Naive thymus-derived CD4-positive, alpha-beta T cell (primary cell): ENCODE measurements at regions not wholly inside any gene's neighbourhood (a gene's known extent, or its start where the extent isn't known, plus 50 kb on each side); places are given as distances from the start of the nearest gene placed in this dataset.
"Not testable (repeated sequence)": the region's sequence is repeated elsewhere in the genome, so short reads cannot be mapped to it uniquely, and the experiment has no call there.

Source experiments
- ATAC-seq: fragments of 150-1000 bp; cut with Tn5 transposase; 2 replicates; pipeline ENCODE4 v1.10.0; 2021; ENCODE audit warnings: mild to moderate bottlenecking, moderate library complexity
- CTCF ChIA-PET: fragments of 350-600 bp; sonication (Branson Sonifier 250); formaldehyde crosslinking; loops from one replicate; lab custom pipeline; 2021; ENCODE audit warnings: antibody characterized with exemption; lab: Charles Lee
- POLR2A ChIA-PET: fragments of 350-600 bp; sonication (Branson Sonifier 250); formaldehyde crosslinking; loops from one replicate; lab custom pipeline; 2021; ENCODE audit warnings: antibody characterized with exemption, inconsistent platforms; lab: Charles Lee
- DNase-seq, 9 donors: peaks; one replicate each; pipeline versions ENCODE4 v3.0.0 to v3.0.0-alpha.2; 2020 to 2022; ENCODE audit warnings: mixed read lengths in 1 of 9
- H3K27ac ChIP-seq: one replicate; pipeline ENCODE4 v1.7.0; 2013; ENCODE audit warnings: mild to moderate bottlenecking, low read depth, low read length, moderate library complexity
- H3K27me3 ChIP-seq, 2 donors: one replicate each; pipeline ENCODE4 v1.7.0; 2013; ENCODE audit warnings: low read length in 2 of 2, mild to moderate bottlenecking in 2 of 2, moderate library complexity in 2 of 2; ENCODE audit not compliant: control insufficient read depth in 2 of 2, insufficient read depth in 2 of 2
- H3K36me3 ChIP-seq, 3 experiments: 1 replicate in 2 of 3; 2 replicates in 1 of 3; pipeline ENCODE4 v1.7.0; 2013; ENCODE audit warnings: low read length in 3 of 3, mild to moderate bottlenecking in 3 of 3, moderate library complexity in 1 of 3; ENCODE audit not compliant: insufficient read depth in 3 of 3, control insufficient read depth in 2 of 3
- H3K4me1 ChIP-seq, 2 donors: one replicate each; pipeline ENCODE4 v1.7.0; 2013; ENCODE audit warnings: low read length in 2 of 2, mild to moderate bottlenecking in 2 of 2, moderate library complexity in 1 of 2; ENCODE audit not compliant: control insufficient read depth in 2 of 2, insufficient read depth in 2 of 2
- H3K4me3 ChIP-seq: 2 replicates; pipeline ENCODE4 v1.7.0; 2013; ENCODE audit warnings: mild to moderate bottlenecking, low read length
- H3K9me3 ChIP-seq, 3 experiments: 1 replicate in 2 of 3; 2 replicates in 1 of 3; pipeline ENCODE4 v1.7.0; 2013; ENCODE audit warnings: low read length in 3 of 3; ENCODE audit not compliant: control insufficient read depth in 2 of 3
- H3K27ac Mint-ChIP-seq, 9 donors: one replicate each; pipeline ENCODE4 v1.8.0; 2020 to 2022; ENCODE audit warnings: mixed read lengths in 9 of 9, mild to moderate bottlenecking in 8 of 9, moderate library complexity in 5 of 9, inconsistent platforms in 2 of 9
- H3K27me3 Mint-ChIP-seq, 5 donors: one replicate each; pipeline ENCODE4 v1.8.0; 2021 to 2022; ENCODE audit warnings: mixed read lengths in 5 of 5, mild to moderate bottlenecking in 1 of 5
- H3K36me3 Mint-ChIP-seq, 5 donors: one replicate each; pipeline ENCODE4 v1.8.0; 2020 to 2022; ENCODE audit warnings: mixed read lengths in 5 of 5, mild to moderate bottlenecking in 3 of 5, inconsistent platforms in 1 of 5
- H3K4me1 Mint-ChIP-seq, 7 donors: one replicate each; pipeline ENCODE4 v1.8.0; 2020 to 2022; ENCODE audit warnings: mixed read lengths in 7 of 7, mild to moderate bottlenecking in 3 of 7, inconsistent platforms in 1 of 7
- H3K4me3 Mint-ChIP-seq, 10 donors: one replicate each; pipeline ENCODE4 v1.8.0; 2020 to 2022; ENCODE audit warnings: mild to moderate bottlenecking in 10 of 10, mixed read lengths in 10 of 10, moderate library complexity in 6 of 10, inconsistent platforms in 2 of 10
- H3K9me3 Mint-ChIP-seq, 11 donors: one replicate each; pipeline ENCODE4 v1.8.0; 2020 to 2022; ENCODE audit warnings: mixed read lengths in 11 of 11, mild to moderate bottlenecking in 4 of 11, inconsistent platforms in 1 of 11, moderate library complexity in 1 of 11
- intact Hi-C, 2 donors: fragments of 100-400 bp; cut with micrococcal nuclease; formaldehyde crosslinking; loops; one replicate each; pipeline ENCODE4 v1.15.1; 2023

DNA sequence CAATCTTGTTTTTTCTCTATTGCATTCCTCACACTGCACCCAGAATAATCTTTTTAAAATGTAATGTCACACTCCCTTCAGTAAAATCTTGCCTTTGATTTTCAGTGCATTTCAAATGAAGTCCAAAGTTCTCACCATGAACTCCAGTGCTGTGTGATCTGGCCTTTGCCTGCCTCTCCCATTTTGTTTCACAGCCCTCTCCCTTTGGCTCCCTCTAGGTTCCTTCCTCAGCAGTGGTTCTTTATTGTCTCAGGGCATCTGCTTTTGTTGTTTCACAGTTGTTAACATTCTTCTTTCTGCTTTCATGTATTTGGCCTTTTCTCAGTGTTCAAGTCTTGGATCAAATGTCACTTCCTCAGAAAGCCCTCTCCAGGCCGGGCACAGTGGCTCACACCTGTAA, 84.5 kb upstream of the AMN1 start:
- H3K27ac ChIP-seq, result no peak overlapping the region
- POLR2A ChIA-PET, result interaction anchor here (1.5 kb wide), 1 partner anchor 19 kb away, joined by 6 read pairs; no protein-coding TSS in a partner anchor

DNA sequence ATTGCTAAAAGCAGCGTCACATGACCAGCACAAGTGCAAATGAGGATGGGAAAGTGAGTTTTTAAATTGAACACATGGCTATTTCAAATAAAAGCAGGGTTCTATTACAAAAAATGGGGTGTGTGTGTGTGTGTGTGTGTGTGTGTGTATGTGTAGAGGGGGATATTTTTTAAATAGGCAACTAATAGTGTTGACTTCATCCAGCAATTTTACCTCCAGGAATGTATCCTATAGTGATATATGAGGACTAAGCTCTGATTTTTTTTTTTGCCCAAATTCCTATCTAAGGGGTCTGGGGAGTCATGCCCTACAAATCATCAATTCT, 78.9 kb upstream of the AMN1 start:
- no peaks in the 10 kb centered on the region for H3K27me3 Mint-ChIP-seq
- H3K4me3 Mint-ChIP-seq, result peak overlapping the region in 9 of 10 donors; percentile 18 to 74 (median 62)
- ChIA-PET POLR2A (interaction anchor here (0.8 to 1.5 kb wide), 4 partner anchors 17 to 89 kb away, joined by 3 to 5 read pairs (median 4); no protein-coding TSS in a partner anchor), CTCF (interaction anchor here (0.9 kb wide), 1 partner anchor 28 kb away, joined by 3 read pairs; no protein-coding TSS in a partner anchor)
- no peak overlapping the region for H3K4me3 ChIP-seq
- peaks cover 0 to 31% of the 10 kb centered on the region in 2 donors for H3K4me1 ChIP-seq
- DNase-seq, result no peak
- peaks cover 30 to 64% (median 56%) of the 10 kb centered on the region in 7 donors for H3K4me1 Mint-ChIP-seq
- no peaks in the 10 kb centered on the region for H3K36me3 ChIP-seq
- peaks cover 0 to 12% (median 0%) of the 10 kb centered on the region in 5 donors for H3K36me3 Mint-ChIP-seq
- intact Hi-C loops, result loop anchor here in 1 of 2 donors (2.0 to 10.0 kb wide), 3 partner anchors 13 to 483 kb away; partner anchors contain the start of genes AMN1 and SINHCAF
- H3K27me3 ChIP-seq, result no peaks in the 10 kb centered on the region
- H3K9me3 ChIP-seq, result no peaks in the 10 kb centered on the region
- ATAC-seq, result no peak
- H3K9me3 Mint-ChIP-seq, result peaks cover 0 to 6% (median 0%) of the 10 kb centered on the region in 11 donors
- H3K27ac Mint-ChIP-seq, result peak overlapping the region; percentile 8 to 94 (median 86)
- H3K27ac ChIP-seq, result peak overlapping the region; percentile 51

More for the DNA sequence above, 84.5 kb upstream of the AMN1 start:
- Mint-ChIP-seq H3K4me3 (peak overlapping the region in 3 of 10 donors; percentile 3 to 22 (median 10)), H3K27ac (peak overlapping the region in 8 of 9 donors; percentile 6 to 72 (median 32)), H3K36me3 (peaks cover 0 to 5% (median 4%) of the 10 kb centered on the region in 5 donors), H3K4me1 (peaks cover 10 to 42% (median 22%) of the 10 kb centered on the region in 7 donors), H3K27me3 (no peaks in the 10 kb centered on the region), H3K9me3 (peaks cover 0 to 5% (median 0%) of the 10 kb centered on the region in 11 donors)
- no peak overlapping the region for H3K4me3 ChIP-seq
- H3K9me3 ChIP-seq, result no peaks in the 10 kb centered on the region
- H3K36me3 ChIP-seq, result no peaks in the 10 kb centered on the region
- DNase-seq (no peak), ATAC-seq (no peak)
- intact Hi-C loops, result loop anchor here in 1 of 2 donors (2.0 kb wide), 1 partner anchor 23 kb away; no protein-coding TSS in a partner anchor
- CTCF ChIA-PET, result no interaction called here
- H3K4me1 ChIP-seq, result no peaks in the 10 kb centered on the region
- no peaks in the 10 kb centered on the region for H3K27me3 ChIP-seq

DNA sequence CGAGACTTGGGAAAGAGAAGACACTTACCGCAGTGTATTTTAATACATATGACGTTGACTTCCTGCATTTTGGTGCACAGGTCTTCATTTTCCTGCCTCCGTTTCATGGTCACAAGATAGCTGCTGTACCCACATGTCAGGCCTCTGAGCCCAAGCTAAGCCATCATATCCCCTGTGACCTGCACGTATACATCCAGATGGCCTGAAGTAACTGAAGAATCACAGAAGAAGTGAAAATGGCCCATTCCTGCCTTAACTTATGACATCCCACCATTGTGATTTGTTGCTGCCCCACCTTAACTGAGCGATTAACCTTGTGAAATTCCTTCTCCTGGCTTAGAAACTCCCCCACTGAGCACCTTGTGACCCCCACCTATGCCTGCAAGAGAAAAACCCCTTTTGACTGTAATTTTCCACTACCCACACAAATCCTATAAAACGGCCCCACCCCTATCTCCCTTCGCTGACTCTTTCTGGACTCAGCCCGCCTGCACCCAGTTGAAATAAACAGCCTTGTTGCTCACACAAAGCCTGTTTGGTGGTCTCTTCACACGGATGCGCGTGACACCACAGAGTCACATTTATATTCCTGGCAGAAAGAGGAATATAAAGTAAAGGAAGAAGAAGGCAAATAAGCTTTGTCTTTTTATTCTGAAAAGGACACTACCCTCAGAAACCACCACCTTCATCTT, 78.4 kb upstream of the AMN1 start:
- DNase-seq, result peak in 1 of 9 donors; percentile 24
- not testable (repeated sequence) for H3K9me3 Mint-ChIP-seq, H3K4me3 ChIP-seq, ATAC-seq, H3K9me3 ChIP-seq, H3K27me3 Mint-ChIP-seq, H3K27me3 ChIP-seq, H3K36me3 ChIP-seq
- H3K4me3 Mint-ChIP-seq, result peak overlapping the region; percentile 6 to 74 (median 62)
- peak overlapping the region; percentile 51 for H3K27ac ChIP-seq
- peak overlapping the region; percentile 51 to 94 (median 87) for H3K27ac Mint-ChIP-seq
- H3K36me3 Mint-ChIP-seq, result peaks cover 0 to 12% (median 0%) of the 10 kb centered on the region in 5 donors
- H3K4me1 ChIP-seq, result peaks cover 0 to 36% of the 10 kb centered on the region in 2 donors
- POLR2A ChIA-PET, result interaction anchor here (0.6 to 1.5 kb wide), 5 partner anchors 17 to 469 kb away, joined by 3 to 5 read pairs (median 3); no protein-coding TSS in a partner anchor
- intact Hi-C loops, result loop anchor here in 1 of 2 donors (2.0 to 10.0 kb wide), 3 partner anchors 14 to 482 kb away; partner anchors contain the start of genes AMN1 and SINHCAF
- CTCF ChIA-PET, result interaction anchor here (0.9 kb wide), 1 partner anchor 29 kb away, joined by 3 read pairs; no protein-coding TSS in a partner anchor
- peaks cover 30 to 66% (median 58%) of the 10 kb centered on the region in 7 donors for H3K4me1 Mint-ChIP-seq

DNA sequence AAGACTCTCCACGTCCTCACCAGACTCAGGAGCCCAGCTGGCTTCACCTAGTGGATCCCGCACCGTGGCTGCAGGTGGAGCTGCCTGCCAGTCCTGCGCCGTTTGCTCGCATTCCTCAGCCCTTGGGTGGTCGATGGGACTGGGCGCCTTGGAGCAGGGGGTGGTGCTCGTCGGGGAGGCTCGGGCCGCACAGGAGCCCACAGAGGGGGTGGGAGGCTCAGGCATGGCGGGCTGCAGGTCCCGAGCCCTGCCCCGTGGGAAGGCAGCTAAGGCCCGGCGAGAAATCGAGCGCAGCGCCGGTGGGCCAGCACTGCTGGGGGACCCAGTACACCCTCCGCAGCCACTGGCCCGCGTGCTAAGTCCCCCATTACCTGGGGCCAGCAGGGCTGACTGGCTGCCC, 76.9 kb upstream of the AMN1 start:
- intact Hi-C loops, result loop anchor here in 1 of 2 donors (2.0 to 10.0 kb wide), 3 partner anchors 15 to 481 kb away; partner anchors contain the start of genes AMN1 and SINHCAF
- H3K27ac ChIP-seq, H3K27me3 ChIP-seq, DNase-seq, H3K9me3 ChIP-seq, H3K9me3 Mint-ChIP-seq, H3K4me3 ChIP-seq, H3K36me3 ChIP-seq, CTCF ChIA-PET, H3K27me3 Mint-ChIP-seq, ATAC-seq, POLR2A ChIA-PET: not testable (repeated sequence)
- Mint-ChIP-seq H3K4me1 (peaks cover 26 to 64% (median 58%) of the 10 kb centered on the region in 7 donors), H3K27ac (peak overlapping the region in 5 of 9 donors; percentile 59 to 93 (median 88)), H3K4me3 (peak overlapping the region in 4 of 10 donors; percentile 6 to 86 (median 42)), H3K36me3 (peaks cover 0 to 10% (median 0%) of the 10 kb centered on the region in 5 donors)
- H3K4me1 ChIP-seq, result peaks cover 0 to 41% of the 10 kb centered on the region in 2 donors

DNA sequence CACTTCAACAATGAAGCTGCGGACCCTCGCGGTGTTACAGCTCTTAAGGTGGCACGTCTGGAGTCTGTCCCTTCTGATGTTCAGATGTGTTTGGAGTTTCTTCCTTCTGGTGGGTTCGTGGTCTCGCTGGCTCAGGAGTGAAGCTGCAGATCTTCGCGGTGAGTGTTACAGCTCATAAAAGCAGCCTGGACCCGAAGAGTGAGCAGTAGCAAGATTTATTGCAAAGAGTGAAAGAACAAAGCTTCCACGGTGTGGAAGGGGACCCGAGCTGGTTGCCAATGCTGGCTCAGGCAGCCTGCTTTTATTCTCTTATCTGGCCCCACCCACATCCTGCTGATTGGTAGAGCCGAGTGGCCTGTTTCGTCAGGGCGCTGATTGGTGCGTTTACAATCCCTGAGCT, 75.9 kb upstream of the AMN1 start:
- DNase-seq, ATAC-seq, H3K27me3 Mint-ChIP-seq, H3K9me3 ChIP-seq, H3K36me3 ChIP-seq, CTCF ChIA-PET, H3K27me3 ChIP-seq, H3K9me3 Mint-ChIP-seq, H3K27ac ChIP-seq: not testable (repeated sequence)
- peak overlapping the region; percentile 31 to 91 (median 82) for H3K4me3 Mint-ChIP-seq
- peak overlapping the region; percentile 58 to 95 (median 88) for H3K27ac Mint-ChIP-seq
- intact Hi-C loops, result loop anchor here (1.0 to 10.0 kb wide), 4 partner anchors 14 to 480 kb away; partner anchors contain the start of gene SINHCAF (in 1 of the 2)
- POLR2A ChIA-PET, result interaction anchor here (0.6 to 1.0 kb wide), 2 partner anchors 15 to 26 kb away, joined by 3 to 4 read pairs; no protein-coding TSS in a partner anchor
- peaks cover 26 to 70% (median 65%) of the 10 kb centered on the region in 7 donors for H3K4me1 Mint-ChIP-seq
- H3K4me3 ChIP-seq, result peak overlapping the region; percentile 32
- H3K4me1 ChIP-seq, result peaks cover 0 to 41% of the 10 kb centered on the region in 2 donors
- H3K36me3 Mint-ChIP-seq, result peaks cover 0 to 11% (median 0%) of the 10 kb centered on the region in 5 donors

DNA sequence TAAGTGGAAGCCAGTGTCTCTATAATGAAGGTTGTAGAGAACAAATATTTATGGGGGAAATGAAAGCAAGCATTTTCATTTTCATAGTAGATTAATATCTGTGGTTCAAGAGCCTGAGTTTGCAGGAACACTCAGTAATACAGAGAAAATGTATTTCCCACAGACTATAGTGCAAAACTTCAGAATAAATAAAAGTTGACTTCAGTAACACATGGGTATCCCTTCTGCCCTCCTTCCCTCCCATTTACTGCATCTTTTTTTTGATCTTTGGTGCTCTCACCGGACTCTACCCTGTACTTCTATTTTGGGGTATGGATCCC, 75.3 kb upstream of the AMN1 start:
- peaks cover 0 to 41% of the 10 kb centered on the region in 2 donors for H3K4me1 ChIP-seq
- H3K4me3 Mint-ChIP-seq, result peak overlapping the region; percentile 33 to 91 (median 82)
- peaks cover 26 to 67% (median 61%) of the 10 kb centered on the region in 7 donors for H3K4me1 Mint-ChIP-seq
- H3K27me3 ChIP-seq, result no peaks in the 10 kb centered on the region
- H3K9me3 Mint-ChIP-seq, result peaks cover 0 to 6% (median 2%) of the 10 kb centered on the region in 11 donors
- no peak for DNase-seq
- peak overlapping the region; percentile 58 to 95 (median 88) for H3K27ac Mint-ChIP-seq
- H3K27ac ChIP-seq, result no peak overlapping the region
- CTCF ChIA-PET, result no interaction called here
- intact Hi-C loops, result loop anchor here (1.0 to 10.0 kb wide), 4 partner anchors 14 to 479 kb away; partner anchors contain the start of gene SINHCAF (in 1 of the 2)
- H3K36me3 ChIP-seq, result no peaks in the 10 kb centered on the region
- H3K9me3 ChIP-seq, result no peaks in the 10 kb centered on the region
- no peak for ATAC-seq
- H3K4me3 ChIP-seq, result peak overlapping the region; percentile 32
- H3K36me3 Mint-ChIP-seq, result peaks cover 0 to 11% (median 0%) of the 10 kb centered on the region in 5 donors
- no peaks in the 10 kb centered on the region for H3K27me3 Mint-ChIP-seq
- POLR2A ChIA-PET, result interaction anchor here (0.6 to 1.2 kb wide), 3 partner anchors 15 to 157 kb away, joined by 3 to 4 read pairs (median 3); no protein-coding TSS in a partner anchor
